GM04503 (cell line): ENCODE measurements at regions not wholly inside any gene's neighbourhood (a gene's known extent, or its start where the extent isn't known, plus 50 kb on each side); places are given as distances from the start of the nearest gene placed in this dataset.

ENCODE experiments used
- DNase-seq: peaks from one replicate; pipeline ENCODE4 v3.0.0-alpha.2; 2012; ENCODE audit warnings: low read depth

GRCh38 chr4:181293014-181293413 lies 950.2 kb upstream of the TENM3 start:
- DNase-seq, result no peak

- no peak for DNase-seq
These were observed 949.7 kb upstream of the TENM3 start for GRCh38 chr4:181293541-181293940.

GRCh38 chr4:181294421-181294820 lies 948.8 kb upstream of the TENM3 start:
- no peak for DNase-seq

GRCh38 chr4:181301735-181302710 lies 941.2 kb upstream of the TENM3 start:
- no peak for DNase-seq

GRCh38 chr4:181307824-181308223 lies 935.4 kb upstream of the TENM3 start:
- no peak for DNase-seq

- no peak for DNase-seq
These were observed 934.5 kb upstream of the TENM3 start for GRCh38 chr4:181308476-181309312.

GRCh38 chr4:181312066-181312465 lies 931.1 kb upstream of the TENM3 start:
- DNase-seq, result no peak

- DNase-seq, result no peak
These were observed 923.6 kb upstream of the TENM3 start for GRCh38 chr4:181319629-181320028.

- DNase-seq, result no peak
These were observed 920.1 kb upstream of the TENM3 start for GRCh38 chr4:181323061-181323460.

- DNase-seq, result no peak
These were observed 912.5 kb upstream of the TENM3 start for GRCh38 chr4:181330654-181331201.

GRCh38 chr4:181331214-181331613 lies 912.0 kb upstream of the TENM3 start:
- no peak for DNase-seq

- DNase-seq, result no peak
These were observed 897.3 kb upstream of the TENM3 start for GRCh38 chr4:181345931-181346330.

GRCh38 chr4:181350615-181351415 lies 892.4 kb upstream of the TENM3 start:
- DNase-seq, result no peak

GRCh38 chr4:181364504-181364903 lies 878.7 kb upstream of the TENM3 start:
- DNase-seq, result no peak

GRCh38 chr4:181365671-181366070 lies 877.5 kb upstream of the TENM3 start:
- no peak for DNase-seq

- no peak for DNase-seq
These were observed 871.2 kb upstream of the TENM3 start for GRCh38 chr4:181372014-181372413.

GRCh38 chr4:181376058-181376457 lies 867.1 kb upstream of the TENM3 start:
- DNase-seq, result no peak

GRCh38 chr4:181388061-181388460 lies 855.1 kb upstream of the TENM3 start:
- no peak for DNase-seq

GRCh38 chr4:181416966-181417365 lies 826.2 kb upstream of the TENM3 start:
- DNase-seq, result no peak

- DNase-seq, result no peak
These were observed 824.7 kb upstream of the TENM3 start for GRCh38 chr4:181418496-181418895.

- DNase-seq, result no peak
These were observed 822.3 kb upstream of the TENM3 start for GRCh38 chr4:181420950-181421349.
